OCI-LY3 (cell line): ENCODE measurements at regions not wholly inside any gene's neighbourhood (a gene's known extent, or its start where the extent isn't known, plus 50 kb on each side); places are given as distances from the start of the nearest gene placed in this dataset.

ENCODE experiments used
- EZH2phosphoT487 ChIP-seq: fragments of 200-600 bp; shearing (Covaris generic); IDR thresholded peaks from 2 replicates; pipeline ENCODE4 v1.6.1; 2018; ENCODE audit warnings: antibody characterized with exemption, mixed run types, low read depth
- TF ChIP-seq, protein P1 (sequence below): fragments of 200-600, 300-600 bp; sonication (generic); IDR thresholded peaks from 2 replicates; pipeline ENCODE4 v1.5.1; 2014; ENCODE audit warnings: antibody characterized with exemption, low read length, low read depth

DNA sequence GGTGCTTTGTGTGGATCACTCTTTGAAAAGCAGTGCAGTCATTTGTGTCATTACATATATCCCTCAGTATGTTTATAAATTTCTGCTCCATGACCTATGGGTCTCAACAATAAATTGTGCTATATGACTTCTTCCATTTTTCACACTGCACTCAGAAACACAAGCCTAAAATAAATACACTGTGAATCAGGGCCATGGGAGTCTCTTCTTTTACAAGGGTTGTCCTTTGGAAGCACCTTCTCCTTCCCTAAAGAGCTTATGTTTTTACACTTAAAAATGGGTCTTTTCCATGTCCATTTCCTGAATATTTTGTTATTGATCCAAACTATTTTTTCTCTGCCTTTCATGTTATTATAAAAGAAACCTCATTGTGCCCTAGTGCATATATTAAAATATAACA is 108.3 kb upstream of the MEOX2 start:
- TF ChIP-seq, protein P1, sequence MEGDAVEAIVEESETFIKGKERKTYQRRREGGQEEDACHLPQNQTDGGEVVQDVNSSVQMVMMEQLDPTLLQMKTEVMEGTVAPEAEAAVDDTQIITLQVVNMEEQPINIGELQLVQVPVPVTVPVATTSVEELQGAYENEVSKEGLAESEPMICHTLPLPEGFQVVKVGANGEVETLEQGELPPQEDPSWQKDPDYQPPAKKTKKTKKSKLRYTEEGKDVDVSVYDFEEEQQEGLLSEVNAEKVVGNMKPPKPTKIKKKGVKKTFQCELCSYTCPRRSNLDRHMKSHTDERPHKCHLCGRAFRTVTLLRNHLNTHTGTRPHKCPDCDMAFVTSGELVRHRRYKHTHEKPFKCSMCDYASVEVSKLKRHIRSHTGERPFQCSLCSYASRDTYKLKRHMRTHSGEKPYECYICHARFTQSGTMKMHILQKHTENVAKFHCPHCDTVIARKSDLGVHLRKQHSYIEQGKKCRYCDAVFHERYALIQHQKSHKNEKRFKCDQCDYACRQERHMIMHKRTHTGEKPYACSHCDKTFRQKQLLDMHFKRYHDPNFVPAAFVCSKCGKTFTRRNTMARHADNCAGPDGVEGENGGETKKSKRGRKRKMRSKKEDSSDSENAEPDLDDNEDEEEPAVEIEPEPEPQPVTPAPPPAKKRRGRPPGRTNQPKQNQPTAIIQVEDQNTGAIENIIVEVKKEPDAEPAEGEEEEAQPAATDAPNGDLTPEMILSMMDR = no peak
- TF ChIP-seq EZH2phosphoT487 = no peak
